ENCODE measurements at regions not wholly inside any gene's neighbourhood (a gene's known extent, or its start where the extent isn't known, plus 50 kb on each side); places are given as distances from the start of the nearest gene placed in this dataset.
A peak's percentile ranks its signal among the peaks of the same experiment; 100 is the strongest.
"Not testable (repeated sequence)": the region's sequence is repeated elsewhere in the genome, so short reads cannot be mapped to it uniquely, and the experiment has no call there.

DNA sequence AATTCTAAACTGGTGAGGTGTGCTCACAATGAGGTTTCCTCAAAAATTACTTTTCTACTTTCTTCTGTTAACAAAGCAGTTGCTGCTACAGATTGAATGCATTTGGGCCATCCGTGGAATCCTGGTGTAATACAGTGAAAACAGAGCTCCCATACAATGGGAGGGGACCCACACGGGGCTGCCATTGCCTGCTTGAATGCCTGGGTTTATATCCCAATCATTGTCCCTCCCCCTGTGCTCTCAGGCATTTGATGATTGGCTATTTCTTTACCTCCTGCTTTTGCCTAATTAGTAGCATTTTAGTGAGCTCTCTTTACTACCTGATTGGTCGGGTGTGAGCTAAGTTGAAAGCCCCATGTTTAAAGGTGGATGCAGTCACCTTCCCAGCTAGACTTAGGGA is 52.9 kb upstream of the CSF1 start:
- H3K27ac ChIP-seq (ENCODE audit: low read length); H3K36me3 ChIP-seq (ENCODE audit: control insufficient read depth, insufficient read depth, low read length); DNase-seq; H3K4me3 ChIP-seq (ENCODE audit: low read length); H3K9me3 ChIP-seq (ENCODE audit: control insufficient read depth, low read depth, low read length); H3K27me3 ChIP-seq (ENCODE audit: control insufficient read depth, insufficient read depth, low read length): not testable (repeated sequence)
- WGBS (ENCODE audit: insufficient coverage, low lambda C conversion rate): no CpG with 5 or more reads among the region's 3 CpGs
- peaks cover 22% of the 10 kb centered on the region for H3K4me1 ChIP-seq (ENCODE audit: control insufficient read depth, insufficient read depth, low read length)

DNA sequence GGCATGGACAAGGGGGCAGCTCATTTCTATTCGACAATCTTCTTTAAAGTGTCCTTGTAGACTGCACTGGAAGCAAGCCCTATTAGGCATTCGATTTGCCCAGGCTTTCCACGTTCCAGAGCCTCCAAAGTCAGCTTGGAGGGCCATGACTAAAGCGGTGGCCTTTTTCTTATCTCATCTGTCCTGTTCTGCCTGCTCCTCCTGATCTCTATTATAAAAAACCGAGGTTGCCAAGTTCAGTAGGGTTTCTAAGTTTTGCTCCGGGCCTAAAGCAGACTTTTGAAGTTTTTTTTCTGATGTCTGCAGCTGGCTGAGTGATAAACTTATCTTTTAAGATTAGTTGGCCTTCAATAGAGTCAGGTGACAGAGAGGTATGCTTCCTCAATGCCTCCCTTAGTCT is 54.7 kb upstream of the CSF1 start:
- DNase-seq: peak in 1 of 2 donors; percentile 59
- peaks cover 22% of the 10 kb centered on the region for H3K4me1 ChIP-seq (ENCODE audit: control insufficient read depth, insufficient read depth, low read length)
- not testable (repeated sequence) for H3K4me3 ChIP-seq (ENCODE audit: low read length); H3K9me3 ChIP-seq (ENCODE audit: control insufficient read depth, low read depth, low read length); H3K36me3 ChIP-seq (ENCODE audit: control insufficient read depth, insufficient read depth, low read length); H3K27me3 ChIP-seq (ENCODE audit: control insufficient read depth, insufficient read depth, low read length)
- peak overlapping the region; percentile 23 for H3K27ac ChIP-seq (ENCODE audit: low read length)
- WGBS (ENCODE audit: insufficient coverage, low lambda C conversion rate): no CpG with 5 or more reads among the region's 6 CpGs

DNA sequence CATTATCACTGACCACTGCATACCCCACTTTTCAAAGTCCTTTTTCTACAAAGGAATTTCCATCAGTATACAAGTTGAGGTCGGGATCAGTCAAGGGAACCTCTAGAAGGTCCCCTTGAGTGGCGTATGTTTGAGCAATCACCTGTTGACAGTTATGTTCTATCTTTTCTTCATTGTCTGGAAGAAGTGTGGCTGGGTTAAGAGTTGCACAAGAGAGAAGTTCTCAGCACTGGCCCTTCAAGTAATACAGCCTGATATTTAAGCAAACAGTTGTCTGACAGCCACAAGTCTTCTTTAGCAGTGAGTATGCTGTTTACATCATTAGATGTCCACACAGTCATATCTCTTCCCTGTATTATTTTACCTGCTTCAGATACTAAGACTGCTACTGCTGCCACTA is 56.7 kb upstream of the CSF1 start:
- H3K9me3 ChIP-seq (ENCODE audit: control insufficient read depth, low read depth, low read length); DNase-seq; H3K27ac ChIP-seq (ENCODE audit: low read length); H3K4me3 ChIP-seq (ENCODE audit: low read length); H3K27me3 ChIP-seq (ENCODE audit: control insufficient read depth, insufficient read depth, low read length); H3K36me3 ChIP-seq (ENCODE audit: control insufficient read depth, insufficient read depth, low read length): not testable (repeated sequence)
- no CpG with 5 or more reads among the region's 2 CpGs for WGBS (ENCODE audit: insufficient coverage, low lambda C conversion rate)
- peaks cover 22% of the 10 kb centered on the region for H3K4me1 ChIP-seq (ENCODE audit: control insufficient read depth, insufficient read depth, low read length)

DNA sequence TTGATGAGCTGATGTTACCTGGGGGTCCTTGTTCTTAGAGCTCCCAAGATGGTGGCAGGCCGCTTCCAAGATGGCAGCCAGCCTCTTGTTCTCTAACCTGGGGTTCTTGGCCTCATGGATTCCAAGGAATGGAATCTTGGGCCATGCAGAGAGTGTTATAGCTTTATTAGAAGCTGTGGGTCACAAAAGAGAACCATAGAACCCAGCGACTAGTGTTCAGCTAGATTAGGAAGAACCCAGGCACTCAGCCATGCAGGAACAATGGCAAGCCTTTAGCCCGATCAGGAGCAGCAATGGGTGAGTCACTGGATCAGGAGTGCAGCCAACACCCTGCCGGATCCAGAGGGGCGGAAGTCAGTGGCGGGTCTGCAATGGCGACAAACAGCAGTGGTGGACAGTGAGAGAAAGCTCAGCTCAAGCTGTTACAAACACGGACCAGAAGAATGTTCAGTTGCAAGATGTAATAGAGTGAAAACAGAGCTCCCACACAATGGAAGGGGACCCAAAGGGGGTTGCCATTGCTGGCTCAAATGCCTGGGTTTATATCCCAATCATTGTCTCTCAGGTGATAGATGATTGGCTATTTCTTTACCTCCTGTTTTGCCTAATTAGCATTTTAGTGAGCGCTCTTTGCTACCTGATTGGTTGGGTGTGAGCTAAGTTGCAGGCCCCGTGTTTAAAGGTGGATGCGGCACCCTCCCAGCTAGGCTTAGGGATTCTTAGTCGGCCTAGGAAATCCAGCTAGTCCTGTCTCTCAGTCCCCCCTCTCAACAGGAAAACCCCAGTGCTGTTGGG is 58.2 kb upstream of the CSF1 start:
- H3K27ac ChIP-seq (ENCODE audit: low read length); DNase-seq; H3K9me3 ChIP-seq (ENCODE audit: control insufficient read depth, low read depth, low read length): not testable (repeated sequence)

DNA sequence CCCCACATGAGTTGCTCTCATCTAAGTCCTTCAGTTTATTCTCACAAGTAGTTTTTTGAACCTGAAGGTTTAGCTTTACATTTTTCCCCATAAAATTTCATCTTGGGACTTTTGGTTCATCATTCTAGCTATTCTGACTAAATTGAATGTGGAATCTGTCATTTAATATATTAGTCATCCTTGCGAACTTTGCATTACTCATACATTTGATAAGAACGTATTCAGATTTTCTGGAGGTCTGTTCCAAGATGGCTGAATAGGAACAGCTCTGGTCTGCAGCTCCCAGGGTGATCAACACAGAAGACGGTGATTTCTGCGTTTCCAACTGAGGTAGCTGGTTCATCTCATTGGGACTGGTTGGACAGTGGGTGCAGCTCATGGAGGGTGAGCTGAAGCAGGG is 59.8 kb upstream of the CSF1 start:
- no peaks in the 10 kb centered on the region for H3K36me3 ChIP-seq (ENCODE audit: control insufficient read depth, insufficient read depth, low read length)
- H3K27ac ChIP-seq (ENCODE audit: low read length): no peak overlapping the region
- H3K4me1 ChIP-seq (ENCODE audit: control insufficient read depth, insufficient read depth, low read length): peaks cover 12% of the 10 kb centered on the region
- H3K9me3 ChIP-seq (ENCODE audit: control insufficient read depth, low read depth, low read length): no peaks in the 10 kb centered on the region
- WGBS (ENCODE audit: insufficient coverage, low lambda C conversion rate): no CpG with 5 or more reads among the region's 4 CpGs
- H3K27me3 ChIP-seq (ENCODE audit: control insufficient read depth, insufficient read depth, low read length): no peaks in the 10 kb centered on the region
- H3K4me3 ChIP-seq (ENCODE audit: low read length): no peak overlapping the region
- no peak for DNase-seq

More for the DNA sequence above, 58.2 kb upstream of the CSF1 start:
- WGBS (ENCODE audit: insufficient coverage, low lambda C conversion rate): no CpG with 5 or more reads among the region's 12 CpGs
- H3K36me3 ChIP-seq (ENCODE audit: control insufficient read depth, insufficient read depth, low read length); H3K27me3 ChIP-seq (ENCODE audit: control insufficient read depth, insufficient read depth, low read length); H3K4me3 ChIP-seq (ENCODE audit: low read length): not testable (repeated sequence)
- H3K4me1 ChIP-seq (ENCODE audit: control insufficient read depth, insufficient read depth, low read length): peaks cover 22% of the 10 kb centered on the region

DNA sequence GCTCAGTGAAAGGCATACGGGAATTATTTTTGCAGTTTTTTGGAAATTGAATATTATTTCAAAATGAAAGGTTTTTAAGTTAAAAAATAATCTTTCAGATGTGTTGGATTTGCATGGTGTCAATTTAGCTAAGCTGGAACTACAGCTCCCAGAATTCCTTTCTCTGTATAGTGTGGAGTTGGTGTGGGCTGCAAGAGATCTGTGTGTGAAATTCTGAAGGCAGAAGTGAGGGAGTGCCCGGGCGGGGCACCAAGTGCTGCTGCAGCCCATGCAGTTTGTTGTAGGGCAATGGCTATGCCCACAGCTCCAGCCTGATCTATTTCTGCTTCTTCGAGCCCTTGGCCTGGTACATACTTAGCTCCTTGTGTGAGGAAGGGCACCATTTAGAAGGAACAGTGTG is 60.5 kb upstream of the CSF1 start:
- Histone ChIP-seq H3K36me3 (ENCODE audit: control insufficient read depth, insufficient read depth, low read length) (no peaks in the 10 kb centered on the region), H3K4me1 (ENCODE audit: control insufficient read depth, insufficient read depth, low read length) (peaks cover 8% of the 10 kb centered on the region), H3K9me3 (ENCODE audit: control insufficient read depth, low read depth, low read length) (no peaks in the 10 kb centered on the region), H3K27ac (ENCODE audit: low read length) (no peak overlapping the region), H3K4me3 (ENCODE audit: low read length) (no peak overlapping the region), H3K27me3 (ENCODE audit: control insufficient read depth, insufficient read depth, low read length) (no peaks in the 10 kb centered on the region)
- 89% methylated on average over 1 of the region's 4 CpGs for WGBS (ENCODE audit: insufficient coverage, low lambda C conversion rate)
- no peak for DNase-seq

DNA sequence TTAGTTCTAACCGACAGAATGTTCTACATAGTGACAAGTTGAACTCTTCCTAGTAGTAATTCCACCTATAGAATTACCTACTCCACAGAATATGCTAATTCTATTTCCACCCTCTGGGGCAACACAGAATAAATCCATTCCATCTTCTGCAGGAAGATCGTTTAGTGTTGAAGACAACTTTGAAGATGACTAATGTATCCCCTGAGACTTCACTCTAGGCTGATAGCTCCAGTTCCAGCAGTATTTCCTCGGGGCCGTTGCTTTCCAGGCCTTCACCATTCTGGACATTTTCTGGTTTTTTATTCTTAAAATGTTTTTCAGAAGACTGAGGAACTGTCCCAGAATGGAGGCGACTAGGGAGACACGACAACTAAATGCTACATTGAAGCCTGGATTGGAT is 61.0 kb upstream of the CSF1 start:
- no peaks in the 10 kb centered on the region for H3K9me3 ChIP-seq (ENCODE audit: control insufficient read depth, low read depth, low read length)
- no peaks in the 10 kb centered on the region for H3K27me3 ChIP-seq (ENCODE audit: control insufficient read depth, insufficient read depth, low read length)
- H3K4me1 ChIP-seq (ENCODE audit: control insufficient read depth, insufficient read depth, low read length): peaks cover 4% of the 10 kb centered on the region
- no peaks in the 10 kb centered on the region for H3K36me3 ChIP-seq (ENCODE audit: control insufficient read depth, insufficient read depth, low read length)
- no peak overlapping the region for H3K4me3 ChIP-seq (ENCODE audit: low read length)
- DNase-seq: no peak
- 100% methylated on average over 1 of the region's 6 CpGs for WGBS (ENCODE audit: insufficient coverage, low lambda C conversion rate)
- H3K27ac ChIP-seq (ENCODE audit: low read length): no peak overlapping the region

DNA sequence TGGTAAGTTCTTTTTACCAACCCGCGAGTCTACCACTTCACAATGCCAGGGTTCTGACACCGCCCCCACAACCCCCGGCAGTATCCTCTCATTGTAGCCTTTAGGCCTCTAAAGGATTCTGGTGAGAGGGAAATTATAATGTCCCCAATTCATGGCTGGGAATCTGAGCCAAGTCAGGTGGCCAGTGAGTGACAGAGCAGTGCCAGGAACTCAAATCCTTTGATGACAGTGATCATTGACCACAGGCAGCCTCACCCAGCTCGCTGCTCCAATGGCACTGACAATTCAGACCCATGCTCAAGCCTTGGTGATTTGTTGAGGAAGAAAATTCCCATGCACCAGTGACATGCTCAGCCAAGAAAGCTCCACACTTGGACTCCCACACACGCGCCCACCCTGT is 63.4 kb upstream of the CSF1 start:
- no peaks in the 10 kb centered on the region for H3K36me3 ChIP-seq (ENCODE audit: control insufficient read depth, insufficient read depth, low read length)
- no peak for DNase-seq
- H3K9me3 ChIP-seq (ENCODE audit: control insufficient read depth, low read depth, low read length): no peaks in the 10 kb centered on the region
- no peaks in the 10 kb centered on the region for H3K4me1 ChIP-seq (ENCODE audit: control insufficient read depth, insufficient read depth, low read length)
- H3K4me3 ChIP-seq (ENCODE audit: low read length): no peak overlapping the region
- no peaks in the 10 kb centered on the region for H3K27me3 ChIP-seq (ENCODE audit: control insufficient read depth, insufficient read depth, low read length)
- no CpG with 5 or more reads among the region's 7 CpGs for WGBS (ENCODE audit: insufficient coverage, low lambda C conversion rate)
- H3K27ac ChIP-seq (ENCODE audit: low read length): no peak overlapping the region

DNA sequence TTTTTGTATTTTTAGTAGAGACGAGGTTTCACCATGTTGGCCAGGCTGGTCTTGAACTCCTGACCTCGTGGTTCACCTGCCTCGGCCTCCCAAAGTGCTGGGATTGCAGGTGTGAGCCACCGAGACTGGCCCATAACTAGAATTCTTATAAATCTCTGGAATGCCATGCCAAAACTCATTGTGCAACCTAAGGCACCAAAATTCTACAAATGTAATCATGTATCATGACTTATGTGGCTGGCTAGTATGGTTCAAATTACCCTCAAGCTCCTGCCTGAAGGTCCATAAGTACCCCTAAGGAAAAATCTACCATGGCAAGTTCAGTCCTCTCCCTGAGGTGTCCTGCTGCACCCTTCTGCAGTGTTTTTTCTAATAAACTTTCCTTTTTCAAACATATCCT is 63.8 kb upstream of the CSF1 start:
- no peak for DNase-seq
- no CpG with 5 or more reads among the region's 4 CpGs for WGBS (ENCODE audit: insufficient coverage, low lambda C conversion rate)
- H3K27ac ChIP-seq (ENCODE audit: low read length): no peak overlapping the region

DNA sequence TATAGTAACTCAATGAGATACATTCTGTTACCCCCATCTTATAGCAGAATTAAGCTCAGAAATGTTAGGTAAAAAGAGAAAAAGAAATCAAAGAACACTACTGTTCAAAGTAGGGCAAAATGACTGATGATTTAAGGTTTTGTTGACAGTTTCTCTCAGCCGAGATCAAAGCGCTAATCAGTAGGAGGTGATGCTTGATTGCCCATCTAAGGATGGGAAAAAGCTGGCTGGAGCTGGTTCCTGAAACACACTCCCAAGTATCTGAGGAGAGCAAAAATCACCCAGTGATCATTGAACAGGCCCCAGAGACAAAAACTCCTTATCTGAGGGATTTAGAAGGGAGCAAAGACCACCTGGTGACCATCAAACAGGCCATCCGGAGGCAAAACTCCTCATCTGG is 64.5 kb upstream of the CSF1 start:
- WGBS (ENCODE audit: insufficient coverage, low lambda C conversion rate): 100% methylated on average over 1 of the region's 3 CpGs
- H3K9me3 ChIP-seq (ENCODE audit: control insufficient read depth, low read depth, low read length): no peaks in the 10 kb centered on the region
- DNase-seq: no peak
- no peaks in the 10 kb centered on the region for H3K27me3 ChIP-seq (ENCODE audit: control insufficient read depth, insufficient read depth, low read length)
- no peak overlapping the region for H3K4me3 ChIP-seq (ENCODE audit: low read length)
- no peaks in the 10 kb centered on the region for H3K4me1 ChIP-seq (ENCODE audit: control insufficient read depth, insufficient read depth, low read length)
- no peak overlapping the region for H3K27ac ChIP-seq (ENCODE audit: low read length)
- no peaks in the 10 kb centered on the region for H3K36me3 ChIP-seq (ENCODE audit: control insufficient read depth, insufficient read depth, low read length)

More for the DNA sequence above, 63.8 kb upstream of the CSF1 start:
- Histone ChIP-seq H3K4me1 (ENCODE audit: control insufficient read depth, insufficient read depth, low read length) (no peaks in the 10 kb centered on the region), H3K9me3 (ENCODE audit: control insufficient read depth, low read depth, low read length) (no peaks in the 10 kb centered on the region), H3K36me3 (ENCODE audit: control insufficient read depth, insufficient read depth, low read length) (no peaks in the 10 kb centered on the region), H3K4me3 (ENCODE audit: low read length) (no peak overlapping the region), H3K27me3 (ENCODE audit: control insufficient read depth, insufficient read depth, low read length) (no peaks in the 10 kb centered on the region)

DNA sequence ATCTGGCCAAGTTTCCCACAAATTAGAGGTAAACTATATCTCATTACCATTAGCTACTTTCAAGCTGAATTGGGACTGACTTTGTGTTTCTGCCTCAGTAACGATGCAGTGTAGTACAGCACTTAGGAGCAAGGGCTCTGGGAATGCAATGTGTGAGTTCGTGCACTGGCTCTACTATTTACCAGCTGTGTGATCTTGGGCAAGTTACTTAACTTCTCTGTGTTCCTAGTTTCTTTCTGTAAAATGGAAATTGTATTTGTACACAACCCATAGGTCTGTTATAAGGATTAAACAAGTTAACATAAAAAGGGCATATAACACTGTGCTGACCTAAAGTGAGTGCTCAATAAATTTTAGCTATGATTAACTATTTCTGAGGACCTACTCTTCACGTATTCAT is 65.0 kb upstream of the CSF1 start:
- Histone ChIP-seq H3K36me3 (ENCODE audit: control insufficient read depth, insufficient read depth, low read length) (no peaks in the 10 kb centered on the region), H3K27ac (ENCODE audit: low read length) (no peak overlapping the region), H3K27me3 (ENCODE audit: control insufficient read depth, insufficient read depth, low read length) (no peaks in the 10 kb centered on the region), H3K4me1 (ENCODE audit: control insufficient read depth, insufficient read depth, low read length) (no peaks in the 10 kb centered on the region), H3K4me3 (ENCODE audit: low read length) (no peak overlapping the region), H3K9me3 (ENCODE audit: control insufficient read depth, low read depth, low read length) (no peaks in the 10 kb centered on the region)
- DNase-seq: no peak
- WGBS (ENCODE audit: insufficient coverage, low lambda C conversion rate): no CpG with 5 or more reads among the region's 3 CpGs

All from large intestine (tissue), 3 donors.